LNCaP clone FGC (cell line): ENCODE measurements at regions not wholly inside any gene's neighbourhood (a gene's known extent, or its start where the extent isn't known, plus 50 kb on each side); places are given as distances from the start of the nearest gene placed in this dataset.

Source experiments
- DNase-seq: peaks from one replicate; pipeline ENCODE4 v3.0.0-alpha.2; 2011; ENCODE audit warnings: low read depth
- H3K4me3 ChIP-seq: 2 replicates; pipeline ENCODE4 v1.5.1; 2011; ENCODE audit warnings: mild to moderate bottlenecking, low read depth, low read length, control low read depth
- TF ChIP-seq, protein P1 (sequence below): IDR thresholded peaks from 2 replicates; pipeline ENCODE4 v1.5.1; 2012; ENCODE audit warnings: mild to moderate bottlenecking; ENCODE audit not compliant: control insufficient read depth, insufficient read depth; ENCODE audit errors: extremely low read depth

DNA sequence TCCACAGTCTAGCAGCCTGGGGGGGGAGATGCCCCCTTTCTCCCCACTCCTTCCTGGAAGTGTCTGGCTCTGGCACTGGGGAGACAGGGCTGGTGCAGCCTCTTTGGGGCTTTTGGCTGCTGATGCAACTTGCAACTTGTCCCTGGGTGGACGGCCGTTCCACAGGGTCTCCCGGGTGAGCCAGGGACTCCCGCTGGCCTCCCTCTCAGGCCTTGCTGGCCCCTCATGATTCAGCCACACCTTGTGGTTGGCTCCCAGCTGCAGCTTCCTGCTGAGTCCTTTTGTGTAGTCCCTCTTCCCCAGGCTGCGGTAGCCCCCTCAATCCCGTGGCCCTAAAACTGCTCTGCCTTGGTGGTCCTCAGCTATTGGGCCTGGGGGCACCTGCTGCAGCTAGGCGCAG is 283.5 kb downstream of the PBX3 start:
- DNase-seq = no peak
- TF ChIP-seq, protein P1, sequence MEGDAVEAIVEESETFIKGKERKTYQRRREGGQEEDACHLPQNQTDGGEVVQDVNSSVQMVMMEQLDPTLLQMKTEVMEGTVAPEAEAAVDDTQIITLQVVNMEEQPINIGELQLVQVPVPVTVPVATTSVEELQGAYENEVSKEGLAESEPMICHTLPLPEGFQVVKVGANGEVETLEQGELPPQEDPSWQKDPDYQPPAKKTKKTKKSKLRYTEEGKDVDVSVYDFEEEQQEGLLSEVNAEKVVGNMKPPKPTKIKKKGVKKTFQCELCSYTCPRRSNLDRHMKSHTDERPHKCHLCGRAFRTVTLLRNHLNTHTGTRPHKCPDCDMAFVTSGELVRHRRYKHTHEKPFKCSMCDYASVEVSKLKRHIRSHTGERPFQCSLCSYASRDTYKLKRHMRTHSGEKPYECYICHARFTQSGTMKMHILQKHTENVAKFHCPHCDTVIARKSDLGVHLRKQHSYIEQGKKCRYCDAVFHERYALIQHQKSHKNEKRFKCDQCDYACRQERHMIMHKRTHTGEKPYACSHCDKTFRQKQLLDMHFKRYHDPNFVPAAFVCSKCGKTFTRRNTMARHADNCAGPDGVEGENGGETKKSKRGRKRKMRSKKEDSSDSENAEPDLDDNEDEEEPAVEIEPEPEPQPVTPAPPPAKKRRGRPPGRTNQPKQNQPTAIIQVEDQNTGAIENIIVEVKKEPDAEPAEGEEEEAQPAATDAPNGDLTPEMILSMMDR = no peak
- no peak overlapping the region for H3K4me3 ChIP-seq

GRCh38 chr9:126031116-126031515 is 283.9 kb downstream of the PBX3 start:
- H3K4me3 ChIP-seq = no peak overlapping the region
- TF ChIP-seq, protein P1 = no peak
- no peak for DNase-seq

GRCh38 chr9:126032135-126032534 is 285.0 kb downstream of the PBX3 start:
- H3K4me3 ChIP-seq = no peak overlapping the region
- TF ChIP-seq, protein P1 = no peak
- DNase-seq = no peak

DNA sequence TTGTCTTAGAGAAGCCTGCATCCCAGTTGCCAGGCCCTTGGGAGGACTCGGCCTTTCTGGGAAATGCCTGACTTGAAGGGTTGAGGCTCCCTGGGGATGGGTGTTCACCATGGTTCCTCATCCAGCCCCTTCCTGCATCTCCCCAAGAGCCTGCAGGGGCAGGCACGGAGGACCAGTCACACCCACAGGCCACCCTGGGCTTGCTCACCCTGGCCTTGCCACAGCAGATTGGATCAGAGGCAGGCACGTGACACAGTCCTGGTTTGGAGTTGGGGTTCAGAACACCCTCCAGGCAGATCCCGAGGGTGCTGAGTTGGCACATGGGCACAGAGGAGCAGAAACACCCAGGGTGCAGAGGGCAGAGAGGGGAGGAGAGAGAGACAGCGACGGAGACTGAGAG is 286.1 kb downstream of the PBX3 start:
- TF ChIP-seq, protein P1 = no peak
- H3K4me3 ChIP-seq = no peak overlapping the region
- no peak for DNase-seq

- H3K4me3 ChIP-seq = no peak overlapping the region
- TF ChIP-seq, protein P1 = no peak
- no peak for DNase-seq
Observed at GRCh38 chr9:126033956-126034355, 286.8 kb downstream of the PBX3 start.

GRCh38 chr9:126036881-126037291 is 289.7 kb downstream of the PBX3 start:
- no peak for DNase-seq
- H3K4me3 ChIP-seq = no peak overlapping the region

DNA sequence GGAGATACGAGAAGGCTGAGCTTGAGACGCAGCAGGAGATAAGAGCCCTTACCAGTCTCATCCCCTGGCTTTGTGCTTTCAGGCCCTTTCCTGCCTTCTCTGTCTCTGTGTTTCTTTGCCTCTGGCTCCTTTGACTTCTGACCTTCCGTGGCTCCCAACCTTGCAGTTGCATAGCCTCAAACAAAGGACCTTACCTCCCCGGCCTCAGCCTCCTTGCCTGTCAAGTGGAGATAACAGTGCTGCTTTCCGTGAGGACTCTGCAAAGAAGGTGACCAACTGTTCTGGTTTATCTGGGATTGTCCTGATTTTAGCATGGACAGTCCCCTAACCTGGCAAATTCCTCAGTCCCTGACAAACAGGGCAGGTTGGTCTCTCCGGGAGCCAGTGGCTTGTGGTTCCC is 287.8 kb upstream of the MVB12B start:
- DNase-seq = no peak
- no peak overlapping the region for H3K4me3 ChIP-seq

More at GRCh38 chr9:126036881-126037291, 289.7 kb downstream of the PBX3 start:
- TF ChIP-seq, protein P1 = no peak

More for the DNA sequence above, 287.8 kb upstream of the MVB12B start:
- TF ChIP-seq, protein P1 = no peak
